GM18873 (cell line): ENCODE measurements at regions not wholly inside any gene's neighbourhood (a gene's known extent, or its start where the extent isn't known, plus 50 kb on each side); places are given as distances from the start of the nearest gene placed in this dataset.

Source experiments
- ATAC-seq: cut with Tn5 transposase; IDR thresholded peaks from one replicate; pipeline ENCODE4 v1.9.1; 2021; ENCODE audit warnings: mild to moderate bottlenecking, moderate library complexity, moderate number of reproducible peaks; ENCODE audit not compliant: unreplicated experiment, low FRiP score

GRCh38 chr20:1721687-1722512 is 64.3 kb upstream of the SIRPG start:
- no peak for ATAC-seq

DNA sequence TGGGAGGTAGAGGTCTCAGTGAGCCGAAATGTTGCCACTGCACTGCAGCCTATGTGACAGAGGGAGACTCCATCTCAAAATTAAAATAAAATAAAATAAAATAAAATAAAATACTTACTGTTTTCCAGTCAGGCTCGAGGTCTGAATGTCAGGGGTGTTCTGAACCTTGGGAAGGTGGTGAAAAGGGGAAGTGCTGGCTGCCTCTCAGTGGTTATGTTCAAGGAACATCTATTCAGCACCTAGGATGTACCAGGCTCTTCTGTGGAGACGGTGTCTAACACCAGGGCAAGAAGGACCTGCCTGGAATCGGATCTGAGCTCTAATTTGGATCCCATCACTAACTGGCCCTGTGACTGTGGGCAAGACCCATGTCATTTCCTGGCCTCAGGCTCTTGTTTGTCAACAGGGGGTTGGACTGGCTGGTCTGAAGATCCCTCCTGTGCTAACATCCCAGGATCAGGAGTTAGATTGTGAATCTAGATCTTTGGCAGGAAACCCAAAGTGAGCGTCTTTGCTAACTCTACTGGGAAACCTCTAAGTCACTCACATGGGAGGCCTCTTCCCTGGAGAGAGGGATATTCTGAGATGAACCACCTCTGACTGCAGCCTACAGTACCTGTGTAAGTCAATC is 63.4 kb upstream of the SIRPG start:
- no peak for ATAC-seq

DNA sequence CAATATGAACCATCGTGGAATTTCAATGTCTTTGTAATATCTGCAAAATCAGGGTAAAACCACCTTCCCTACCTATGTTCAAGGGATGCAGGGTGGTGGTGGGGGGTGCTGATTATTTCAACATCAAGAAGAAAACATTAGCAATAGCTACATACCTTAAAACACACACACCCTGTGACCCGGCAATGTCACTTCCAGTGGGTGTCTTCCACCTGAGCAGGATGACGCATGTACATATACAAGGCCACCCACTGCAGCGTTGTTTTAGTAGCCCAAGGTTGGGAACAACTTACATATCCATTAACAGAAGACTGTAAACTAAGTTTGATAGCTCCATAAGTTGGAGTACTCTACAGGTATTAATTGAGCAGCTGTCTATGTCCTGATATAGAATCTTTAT is 62.6 kb upstream of the SIRPG start:
- ATAC-seq, result no peak

GRCh38 chr20:1718604-1719384 is 61.2 kb upstream of the SIRPG start:
- ATAC-seq, result no peak

DNA sequence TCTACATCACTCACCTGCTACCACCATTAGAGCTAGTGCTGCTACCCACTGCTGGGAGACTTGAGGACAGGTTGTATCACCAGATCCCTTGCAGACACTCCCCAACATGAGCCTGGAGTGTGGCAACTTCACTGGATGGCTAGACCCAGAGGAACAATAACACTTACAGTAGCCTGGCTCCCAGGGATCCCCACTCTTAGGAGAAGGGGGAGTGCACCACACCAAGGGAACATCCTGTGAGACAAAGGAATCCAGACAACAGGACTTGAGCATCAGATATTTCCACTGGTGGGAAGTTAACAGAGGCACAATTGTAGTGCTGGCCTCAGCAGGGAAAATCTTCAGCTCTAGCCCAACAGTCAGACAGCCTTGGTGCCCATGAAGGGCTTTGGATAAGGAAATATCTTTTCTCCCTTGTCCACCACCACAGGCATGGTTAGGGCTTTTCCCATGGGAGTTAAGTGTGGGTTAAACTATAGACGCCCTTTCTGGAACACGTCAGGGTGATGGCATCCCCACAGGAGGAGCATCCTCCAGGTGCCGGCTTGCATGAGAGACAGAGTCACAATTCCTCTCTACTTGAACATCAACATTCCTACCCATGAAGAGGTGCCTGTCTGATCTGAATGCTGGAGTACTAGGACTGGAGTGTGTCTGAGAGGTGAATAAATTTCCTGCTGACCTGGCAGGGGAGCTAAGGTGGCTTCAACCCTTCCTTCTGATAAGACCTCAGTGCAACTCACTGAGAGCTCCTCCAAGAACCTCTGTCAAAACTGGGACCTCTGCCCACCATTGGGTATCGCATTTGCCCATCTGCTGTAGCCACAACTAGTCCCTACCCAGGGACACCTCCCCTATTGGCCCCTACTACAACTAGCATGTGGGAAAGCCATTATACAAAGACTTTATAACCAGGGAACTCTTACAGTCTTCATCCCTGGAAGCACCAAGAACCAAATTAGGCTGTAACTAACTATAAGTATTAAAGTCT is 55.4 kb upstream of the SIRPG start:
- no peak for ATAC-seq

GRCh38 chr20:1711826-1712601 is 54.4 kb upstream of the SIRPG start:
- ATAC-seq, result no peak

DNA sequence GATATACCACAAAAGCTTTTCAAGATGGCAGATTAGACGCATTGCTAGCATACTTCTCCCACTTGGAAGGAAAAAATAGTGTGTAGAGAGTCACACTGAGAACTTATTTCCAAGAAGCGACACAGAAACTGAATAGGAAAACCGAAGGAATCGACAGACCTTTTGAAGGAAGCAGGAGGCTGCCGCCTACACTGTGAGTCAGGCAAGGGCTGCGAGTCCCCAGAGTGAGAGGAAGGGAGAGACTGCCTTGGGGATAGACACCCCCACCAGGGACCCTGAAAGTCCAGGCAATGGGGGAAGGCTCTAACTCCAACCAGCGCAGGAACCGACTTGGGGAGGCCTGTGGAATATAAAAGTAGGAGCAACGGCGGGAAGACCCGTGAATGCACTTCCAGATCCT is 53.7 kb upstream of the SIRPG start:
- no peak for ATAC-seq

- no peak for ATAC-seq
Measured at GRCh38 chr20:1710484-1710883, 52.9 kb upstream of the SIRPG start.

GRCh38 chr20:1707588-1708449 is 50.2 kb upstream of the SIRPG start:
- no peak for ATAC-seq
